HepG2 (cell line): ENCODE measurements at regions not wholly inside any gene's neighbourhood (a gene's known extent, or its start where the extent isn't known, plus 50 kb on each side); places are given as distances from the start of the nearest gene placed in this dataset.

ENCODE experiments used
- ATAC-seq: fragments of 200-7000 bp; cut with Tn5 transposase; 3 replicates; pipeline ENCODE4 v1.9.1; 2020; ENCODE audit warnings: mild to moderate bottlenecking, moderate library complexity
- BruUV-seq: library from RNA; stranded (reverse); fragments of 400-500 nt; replicated peaks from 2 replicates; lab custom pipeline; 2021; lab: Mats Ljungman, UMichigan
- CTCF ChIA-PET: fragments of 300-600 bp; formaldehyde crosslinking; extraction: SDS; loops from one replicate; lab custom pipeline; 2021; ENCODE audit warnings: low total read pairs, inconsistent platforms, low intra/inter-chr PET ratio; lab: Yijun Ruan, JAX
- POLR2A ChIA-PET: fragments of 350-600 bp; sonication (Branson Sonifier 250); formaldehyde crosslinking; loops from one replicate; lab custom pipeline; 2020; ENCODE audit warnings: antibody characterized with exemption, inconsistent platforms; lab: Yijun Ruan, JAX
- DNase-seq: peaks from one replicate; pipeline ENCODE4 v3.0.0-alpha.2; 2015; ENCODE audit warnings: low spot score
- FAIRE-seq: peaks from 3 replicates; lab custom pipeline; 2011; peaks lifted over from hg19 to GRCh38; lab: Jason Lieb, UNC
- H2AFZ ChIP-seq: one replicate; pipeline ENCODE4 v1.6.1; 2011; ENCODE audit warnings: low read length, inconsistent platforms
- H3K27ac ChIP-seq: fragments of 300-600 bp; 3 replicates; pipeline ENCODE4 v1.8.0; 2011; ENCODE audit warnings: mixed run types, mild to moderate bottlenecking, mixed read lengths, low read length, inconsistent platforms; ENCODE audit not compliant: insufficient read depth; ENCODE audit errors: extremely low read length
- H3K27me3 ChIP-seq, 2 experiments: fragments of 200-600 bp in 1 of 2; 2 replicates in 1 of 2; 3 replicates in 1 of 2; pipeline versions ENCODE4 v1.6.0 to v1.8.0; 2011; ENCODE audit warnings: low read length in 2 of 2, mild to moderate bottlenecking in 2 of 2, moderate library complexity in 2 of 2, inconsistent platforms in 1 of 2; ENCODE audit not compliant: insufficient read depth in 2 of 2, control insufficient read depth in 1 of 2
- H3K36me3 ChIP-seq, 2 experiments: fragments of 200-600 bp in 1 of 2; replicated peaks in 1 of 2; 2 replicates in 1 of 2; 3 replicates in 1 of 2; pipeline versions ENCODE4 v1.5.1 to v1.8.0; 2011; ENCODE audit warnings: low read length in 2 of 2, inconsistent platforms in 1 of 2; ENCODE audit not compliant: insufficient read depth in 2 of 2, control insufficient read depth in 1 of 2
- H3K4me1 ChIP-seq: 2 replicates; pipeline ENCODE4 v1.5.1; 2012; ENCODE audit warnings: low read length, inconsistent platforms; ENCODE audit not compliant: insufficient read depth
- H3K4me2 ChIP-seq: 2 replicates; pipeline ENCODE4 v1.6.0; 2011; ENCODE audit warnings: low read depth, low read length, inconsistent platforms
- H3K4me3 ChIP-seq, 3 experiments: fragments of 200-600 bp in 1 of 3; sonication (generic), shearing (Covaris generic) in 1 of 3; replicated peaks in 1 of 3; 2 replicates each; pipeline ENCODE4 v1.5.1; 2011 to 2016; ENCODE audit warnings: low read length in 3 of 3, inconsistent platforms in 2 of 3, low read depth in 2 of 3, mild to moderate bottlenecking in 2 of 3, control low read depth in 1 of 3, mixed read lengths in 1 of 3; ENCODE audit not compliant: insufficient read depth in 1 of 3
- H3K79me2 ChIP-seq: one replicate; pipeline ENCODE4 v1.6.1; 2011; ENCODE audit warnings: low read length, inconsistent platforms; ENCODE audit not compliant: insufficient read depth
- H3K9ac ChIP-seq: 2 replicates; pipeline ENCODE4 v1.6.0; 2011; ENCODE audit warnings: mild to moderate bottlenecking, low read depth, low read length, inconsistent platforms; ENCODE audit not compliant: insufficient read depth
- H3K9me3 ChIP-seq: 2 replicates; pipeline ENCODE4 v1.5.1; 2012; ENCODE audit warnings: mild to moderate bottlenecking, low read length
- H4K20me1 ChIP-seq: 2 replicates; pipeline ENCODE4 v1.6.0; 2011; ENCODE audit warnings: inconsistent platforms, mild to moderate bottlenecking, low read length, moderate library complexity; ENCODE audit not compliant: insufficient read depth
- CREB3 ChIP-seq: sonication (generic); formaldehyde crosslinking; IDR thresholded peaks from 2 replicates; pipeline ENCODE4 v1.5.0; 2020; ENCODE audit warnings: missing genetic modification reagents
- IRF9 ChIP-seq: sonication (generic); formaldehyde crosslinking; IDR thresholded peaks from 2 replicates; pipeline ENCODE4 v1.8.0; 2022; ENCODE audit warnings: missing genetic modification reagents, mild to moderate bottlenecking, borderline replicate concordance
- KLF13 ChIP-seq: sonication (generic); formaldehyde crosslinking; IDR thresholded peaks from 2 replicates; pipeline ENCODE4 v1.4.0; 2020; ENCODE audit warnings: mild to moderate bottlenecking, missing genetic modification reagents
- MAFK ChIP-seq, 2 experiments: IDR thresholded peaks in 1 of 2; conservative IDR thresholded peaks in 1 of 2; 2 replicates each; pipeline ENCODE4 v1.6.1; 2011; ENCODE audit warnings: improper control_type of control experiment in 2 of 2, low read length in 2 of 2
- SALL1 ChIP-seq: sonication (generic); formaldehyde crosslinking; IDR thresholded peaks from 2 replicates; pipeline ENCODE4 v1.8.0; 2022; ENCODE audit warnings: mild to moderate bottlenecking, missing genetic modification reagents
- WGBS: methylation state at CpG from one replicate; pipeline ENCODE4 v1.1.6; 2017; ENCODE audit warnings: low lambda C conversion rate; 5-methylcytosine and 5-hydroxymethylcytosine counted together
- in situ Hi-C: cut with HindIII; loops from 2 replicates; pipeline ENCODE4 v1.10.0; 2017; ENCODE audit warnings: low pct_unique_long_range_greater_than_20kb; ENCODE audit not compliant: extremely low pct_ligation_motif_present
- intact Hi-C: fragments of 100-400 bp; cut with micrococcal nuclease; formaldehyde crosslinking; loops from one replicate; pipeline ENCODE4 v1.10.0; 2022; ENCODE audit not compliant: unreplicated experiment
- TF ChIP-seq, protein P1 (sequence below): sonication (generic); formaldehyde crosslinking; IDR thresholded peaks from 2 replicates; pipeline ENCODE4 v1.5.0; 2020; ENCODE audit warnings: missing genetic modification reagents

GRCh38 chr2:103430191-103430590 lies 668.4 kb downstream of the TMEM182 start:
- intact Hi-C loops, result no loop called here
- WGBS, result 9% methylated on average over 6 of the region's 6 CpGs
- POLR2A ChIA-PET, result no interaction called here

More at GRCh38 chr2:103430191-103430590, 668.4 kb downstream of the TMEM182 start:
- no peaks in the 10 kb centered on the region for H3K36me3 ChIP-seq
- no peaks in the 10 kb centered on the region for H3K27me3 ChIP-seq
- no peak overlapping the region for H3K4me3 ChIP-seq
- no TSS peak for BruUV-seq
- H3K9ac ChIP-seq, result no peak overlapping the region
- no peak overlapping the region for H3K4me2 ChIP-seq
- in situ Hi-C loops, result no loop called here
- no peaks in the 10 kb centered on the region for H3K4me1 ChIP-seq
- no peak for TF ChIP-seq CREB3 (CRISPR knock-in tag)
- TF ChIP-seq KLF13, result no peak
- no peak for TF ChIP-seq SALL1 (CRISPR knock-in tag)
- TF ChIP-seq MAFK (conservative IDR thresholded peaks at IDR 0.05 in 1 of 2, IDR thresholded peaks at IDR 0.05 in 1 of 2; ENCODE audit: low read length in 2 of 2), result no peak
- no peak for TF ChIP-seq IRF9 (CRISPR knock-in tag)
- TF ChIP-seq, protein P1, sequence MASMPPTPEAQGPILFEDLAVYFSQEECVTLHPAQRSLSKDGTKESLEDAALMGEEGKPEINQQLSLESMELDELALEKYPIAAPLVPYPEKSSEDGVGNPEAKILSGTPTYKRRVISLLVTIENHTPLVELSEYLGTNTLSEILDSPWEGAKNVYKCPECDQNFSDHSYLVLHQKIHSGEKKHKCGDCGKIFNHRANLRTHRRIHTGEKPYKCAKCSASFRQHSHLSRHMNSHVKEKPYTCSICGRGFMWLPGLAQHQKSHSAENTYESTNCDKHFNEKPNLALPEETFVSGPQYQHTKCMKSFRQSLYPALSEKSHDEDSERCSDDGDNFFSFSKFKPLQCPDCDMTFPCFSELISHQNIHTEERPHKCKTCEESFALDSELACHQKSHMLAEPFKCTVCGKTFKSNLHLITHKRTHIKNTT (CRISPR knock-in tag), result no peak
- TF ChIP-seq, all 625 proteins: peak for 0
- H3K9me3 ChIP-seq, result peaks cover 6% of the 10 kb centered on the region; the same call in 1 of the 2 replicates
- no peak overlapping the region for H2AFZ ChIP-seq
- DNase-seq (no peak), FAIRE-seq (no peak), ATAC-seq (no peak)
- no peaks in the 10 kb centered on the region for H4K20me1 ChIP-seq
- no peak overlapping the region for H3K27ac ChIP-seq
- CTCF ChIA-PET, result no interaction called here
- H3K79me2 ChIP-seq, result no peaks in the 10 kb centered on the region
